MM.1S (cell line): ENCODE measurements at regions not wholly inside any gene's neighbourhood (a gene's known extent, or its start where the extent isn't known, plus 50 kb on each side); places are given as distances from the start of the nearest gene placed in this dataset.

Source experiments
- EZH2 ChIP-seq: fragments of 300-600 bp; sonication (generic); optimal IDR thresholded peaks from 2 replicates; pipeline ENCODE3; 2017; ENCODE audit warnings: low read depth, mild to moderate bottlenecking, antibody characterized with exemption, low read length, mixed read lengths
- EZH2phosphoT487 ChIP-seq: fragments of 300-600 bp; sonication (generic); IDR thresholded peaks from 2 replicates; pipeline ENCODE4 v1.6.1; 2018; ENCODE audit warnings: antibody characterized with exemption, low read length
- TF ChIP-seq, protein P1 (sequence below): fragments of 300-600 bp; sonication (generic); IDR thresholded peaks from 2 replicates; pipeline ENCODE4 v1.5.1; 2016; ENCODE audit warnings: antibody characterized with exemption, low read length, mixed read lengths

DNA sequence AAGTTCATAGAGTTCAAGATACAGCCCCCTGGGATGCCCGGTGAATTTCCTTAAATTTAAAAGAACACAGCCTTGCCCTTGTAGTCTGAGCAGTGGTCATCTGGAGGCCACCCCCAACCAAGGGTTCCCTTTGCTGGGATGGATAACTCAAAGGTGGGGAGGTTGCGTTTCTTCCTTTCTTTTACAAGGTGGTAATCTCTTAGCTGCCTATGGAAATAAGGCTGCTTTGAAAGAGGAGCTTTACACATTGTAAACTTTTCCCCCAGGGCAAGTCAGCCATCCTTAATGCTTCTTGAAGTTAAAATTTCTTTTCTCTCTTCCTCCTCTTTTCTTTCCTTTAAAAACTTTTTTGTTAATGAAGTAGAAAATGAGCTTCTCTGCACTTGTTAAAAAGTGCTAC, 71.2 kb upstream of the PRDM1 start:
- TF ChIP-seq, protein P1, sequence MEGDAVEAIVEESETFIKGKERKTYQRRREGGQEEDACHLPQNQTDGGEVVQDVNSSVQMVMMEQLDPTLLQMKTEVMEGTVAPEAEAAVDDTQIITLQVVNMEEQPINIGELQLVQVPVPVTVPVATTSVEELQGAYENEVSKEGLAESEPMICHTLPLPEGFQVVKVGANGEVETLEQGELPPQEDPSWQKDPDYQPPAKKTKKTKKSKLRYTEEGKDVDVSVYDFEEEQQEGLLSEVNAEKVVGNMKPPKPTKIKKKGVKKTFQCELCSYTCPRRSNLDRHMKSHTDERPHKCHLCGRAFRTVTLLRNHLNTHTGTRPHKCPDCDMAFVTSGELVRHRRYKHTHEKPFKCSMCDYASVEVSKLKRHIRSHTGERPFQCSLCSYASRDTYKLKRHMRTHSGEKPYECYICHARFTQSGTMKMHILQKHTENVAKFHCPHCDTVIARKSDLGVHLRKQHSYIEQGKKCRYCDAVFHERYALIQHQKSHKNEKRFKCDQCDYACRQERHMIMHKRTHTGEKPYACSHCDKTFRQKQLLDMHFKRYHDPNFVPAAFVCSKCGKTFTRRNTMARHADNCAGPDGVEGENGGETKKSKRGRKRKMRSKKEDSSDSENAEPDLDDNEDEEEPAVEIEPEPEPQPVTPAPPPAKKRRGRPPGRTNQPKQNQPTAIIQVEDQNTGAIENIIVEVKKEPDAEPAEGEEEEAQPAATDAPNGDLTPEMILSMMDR: no peak
- TF ChIP-seq EZH2phosphoT487 (no peak), EZH2 (no peak)
